ENCODE measurements at regions not wholly inside any gene's neighbourhood (a gene's known extent, or its start where the extent isn't known, plus 50 kb on each side); places are given as distances from the start of the nearest gene placed in this dataset.

GRCh38 chr21:30986965-30987364, 51.3 kb downstream of the KRTAP19-8 start:
- no peak for DNase-seq (ENCODE audit: low read depth)

GRCh38 chr21:30984889-30985288, 53.4 kb downstream of the KRTAP19-8 start:
- DNase-seq (ENCODE audit: low read depth): no peak

- no peak for DNase-seq (ENCODE audit: low read depth)
Observed at GRCh38 chr21:30981403-30981802, 56.9 kb downstream of the KRTAP19-8 start.

GRCh38 chr21:30979054-30979453, 59.2 kb downstream of the KRTAP19-8 start:
- peak; percentile 14 for DNase-seq (ENCODE audit: low read depth)

GRCh38 chr21:30964283-30964682, 74.0 kb downstream of the KRTAP19-8 start:
- DNase-seq (ENCODE audit: low read depth): no peak

- DNase-seq (ENCODE audit: low read depth): no peak
Observed at GRCh38 chr21:30963502-30963901, 74.8 kb downstream of the KRTAP19-8 start.

- peak; percentile 11 for DNase-seq (ENCODE audit: low read depth)
Observed at GRCh38 chr21:30962013-30962412, 76.3 kb downstream of the KRTAP19-8 start.

GRCh38 chr21:30958741-30959140, 77.4 kb upstream of the KRTAP11-1 start:
- DNase-seq (ENCODE audit: low read depth): no peak

GRCh38 chr21:30957010-30957409, 75.6 kb upstream of the KRTAP11-1 start:
- no peak for DNase-seq (ENCODE audit: low read depth)

- no peak for DNase-seq (ENCODE audit: low read depth)
Observed at GRCh38 chr21:30953605-30954004, 72.2 kb upstream of the KRTAP11-1 start.

- no peak for DNase-seq (ENCODE audit: low read depth)
Observed at GRCh38 chr21:30947141-30947540, 65.8 kb upstream of the KRTAP11-1 start.

GRCh38 chr21:30943920-30944319, 62.5 kb upstream of the KRTAP11-1 start:
- no peak for DNase-seq (ENCODE audit: low read depth)

GRCh38 chr21:30943243-30943642, 61.9 kb upstream of the KRTAP11-1 start:
- no peak for DNase-seq (ENCODE audit: low read depth)

GRCh38 chr21:30942192-30942591, 60.8 kb upstream of the KRTAP11-1 start:
- DNase-seq (ENCODE audit: low read depth): no peak

- no peak for DNase-seq (ENCODE audit: low read depth)
Observed at GRCh38 chr21:30936207-30936606, 54.8 kb upstream of the KRTAP11-1 start.

- no peak for DNase-seq (ENCODE audit: low read depth)
Observed at GRCh38 chr21:30935889-30936168, 54.4 kb upstream of the KRTAP11-1 start.

- no peak for DNase-seq (ENCODE audit: low read depth)
Observed at GRCh38 chr21:30935121-30935888, 53.9 kb upstream of the KRTAP11-1 start.

- no peak for DNase-seq (ENCODE audit: low read depth)
Observed at GRCh38 chr21:30932686-30933085, 51.3 kb upstream of the KRTAP11-1 start.
